HG02973 (cell line): ENCODE measurements at regions not wholly inside any gene's neighbourhood (a gene's known extent, or its start where the extent isn't known, plus 50 kb on each side); places are given as distances from the start of the nearest gene placed in this dataset.

Experiments
- ATAC-seq: cut with Tn5 transposase; IDR thresholded peaks from one replicate; pipeline ENCODE4 v1.9.1; 2021; ENCODE audit warnings: moderate library complexity; ENCODE audit not compliant: unreplicated experiment

DNA sequence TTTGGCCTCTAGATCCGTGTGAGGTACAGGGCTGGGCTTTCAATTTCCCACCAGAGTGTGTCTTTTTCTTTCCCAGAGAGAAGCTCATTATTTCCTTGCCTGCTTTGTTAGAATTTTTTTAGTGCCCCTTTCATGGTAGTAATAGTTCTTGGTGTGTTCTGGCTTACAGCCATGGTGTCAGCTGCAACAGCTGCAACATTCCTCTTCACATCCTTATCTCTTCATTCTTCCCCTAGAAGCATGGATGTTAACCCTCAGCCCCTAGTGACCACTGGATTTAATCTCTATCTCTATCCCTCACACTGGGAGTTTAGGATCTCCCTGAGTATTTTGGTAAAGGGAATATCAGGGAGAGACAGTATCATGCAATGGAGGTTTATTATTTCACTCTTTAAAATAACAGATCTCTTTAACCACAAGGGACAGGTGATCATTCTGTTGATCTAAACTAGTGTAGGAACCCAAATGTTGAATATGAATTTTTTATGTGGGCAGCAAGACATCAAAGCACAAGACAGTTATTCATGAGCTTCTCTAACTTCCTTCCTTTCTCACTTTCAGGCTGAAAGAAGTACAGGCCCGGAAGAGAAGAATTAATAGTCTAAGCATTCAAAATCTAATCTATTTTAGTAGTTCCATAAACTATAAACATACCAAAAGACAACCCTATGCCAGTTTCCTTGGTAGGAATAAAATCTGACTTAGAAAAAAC, 160.2 kb downstream of the FAM170A start:
- ATAC-seq = no peak

DNA sequence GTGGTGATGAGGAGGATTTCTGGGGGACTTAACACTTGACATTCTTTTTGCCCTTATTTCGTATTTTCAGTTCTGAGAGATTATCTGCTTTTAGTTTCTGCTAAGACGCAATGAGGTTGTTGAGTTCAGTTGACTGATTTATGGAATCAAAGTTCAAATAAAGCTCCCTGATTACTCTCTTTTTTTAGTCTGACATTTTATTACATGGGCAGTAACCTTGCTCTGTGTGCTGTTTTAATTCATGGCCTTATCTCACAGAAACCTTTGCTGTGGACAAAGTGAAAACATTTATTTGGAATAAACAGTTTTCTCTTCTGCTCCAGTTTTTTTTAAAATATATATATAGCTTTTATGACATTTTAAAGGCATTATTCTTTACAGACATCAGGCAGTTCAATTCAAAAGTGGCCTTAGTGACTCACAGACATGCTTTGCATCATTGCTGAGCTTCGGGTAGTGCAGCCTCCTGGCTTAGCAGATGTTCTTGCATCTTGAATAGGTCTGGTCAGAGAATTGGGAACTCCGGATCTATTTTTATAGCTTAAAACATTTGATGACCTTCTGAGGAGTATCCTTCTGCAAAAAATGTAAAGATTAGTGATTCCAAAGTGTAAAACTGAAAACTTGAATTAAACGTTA, 162.9 kb downstream of the FAM170A start:
- no peak for ATAC-seq

DNA sequence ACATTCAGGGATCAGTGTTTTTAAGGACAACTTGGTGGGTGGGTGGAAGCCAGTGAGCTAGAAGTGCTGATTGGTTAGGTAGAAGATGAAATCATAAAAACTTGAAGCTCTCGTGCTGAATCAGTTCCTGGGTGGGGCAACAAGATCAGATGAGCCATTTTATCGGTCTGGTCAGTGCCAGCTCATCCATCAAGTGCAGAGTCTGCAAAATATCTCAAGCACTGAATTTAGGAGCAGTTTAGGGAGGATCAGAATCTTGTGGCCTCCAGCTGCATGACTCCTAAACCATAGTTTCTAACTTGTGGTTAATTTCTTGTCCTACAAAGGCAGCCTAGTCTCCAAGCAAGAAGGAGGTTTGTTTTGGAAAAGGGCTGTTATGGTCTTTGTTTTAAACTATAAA, 166.4 kb downstream of the FAM170A start:
- no peak for ATAC-seq

DNA sequence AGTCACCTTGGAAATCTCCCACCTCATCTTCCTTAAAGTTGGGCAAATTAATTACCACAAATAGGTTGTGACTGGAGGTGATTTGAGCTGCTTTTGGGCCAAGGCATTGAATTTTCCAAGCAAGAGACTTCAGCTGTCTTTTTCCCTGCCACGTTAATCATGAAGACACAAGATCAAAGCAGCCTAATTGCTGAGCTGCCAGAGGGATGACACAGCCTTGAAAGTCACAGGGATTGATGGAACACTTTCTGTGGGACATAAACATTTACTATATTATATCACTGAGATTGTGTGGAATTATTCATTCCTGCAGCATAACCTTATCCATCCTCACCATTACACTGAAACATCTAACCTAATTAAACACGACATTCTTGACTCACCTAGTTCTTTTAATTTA, 172.2 kb downstream of the FAM170A start:
- no peak for ATAC-seq

DNA sequence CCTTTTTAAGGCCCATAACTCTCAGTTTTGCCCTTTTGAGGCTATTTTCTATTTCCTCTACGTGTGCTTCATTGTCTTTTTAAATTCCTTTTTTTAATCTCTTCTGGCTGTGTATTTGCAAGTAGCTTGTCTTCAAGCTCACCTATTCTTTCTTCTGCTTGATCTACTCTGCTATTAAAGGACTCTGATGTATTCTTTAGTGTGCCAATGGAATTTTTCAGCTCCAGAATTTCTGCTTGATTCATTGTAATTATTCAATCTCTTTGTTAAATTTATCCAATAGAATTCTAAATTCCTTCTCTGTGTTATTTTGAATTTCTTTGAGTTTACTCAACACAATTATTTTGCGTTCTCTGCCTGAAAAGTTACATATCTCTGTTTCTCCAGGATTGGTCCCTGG, 178.7 kb downstream of the FAM170A start:
- no peak for ATAC-seq

- ATAC-seq = no peak
Observed at GRCh38 chr5:119808474-119808873, 179.1 kb downstream of the FAM170A start.

DNA sequence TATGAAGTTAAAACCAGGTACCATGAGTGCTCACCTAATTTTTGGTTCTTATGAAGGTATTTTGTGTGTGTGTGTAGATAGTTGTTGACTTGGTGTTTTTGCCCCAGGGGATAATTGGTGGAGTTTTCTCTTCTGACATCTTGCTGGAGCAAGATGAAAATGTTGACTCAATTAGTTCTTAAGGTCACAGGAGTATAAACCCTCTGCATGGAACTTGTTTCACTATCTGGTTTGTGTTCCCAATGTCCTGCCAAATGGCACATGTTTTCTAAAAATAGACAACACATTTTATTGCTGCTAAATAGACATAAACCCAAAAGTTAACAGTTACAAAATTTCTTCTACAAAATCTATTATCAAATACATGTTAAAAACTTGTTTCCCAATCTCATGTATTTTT, 180.9 kb downstream of the FAM170A start:
- no peak for ATAC-seq

- ATAC-seq = no peak
Observed at GRCh38 chr5:119811458-119811857, 182.1 kb downstream of the FAM170A start.

- ATAC-seq = no peak
Observed at GRCh38 chr5:119814655-119815054, 185.3 kb downstream of the FAM170A start.

DNA sequence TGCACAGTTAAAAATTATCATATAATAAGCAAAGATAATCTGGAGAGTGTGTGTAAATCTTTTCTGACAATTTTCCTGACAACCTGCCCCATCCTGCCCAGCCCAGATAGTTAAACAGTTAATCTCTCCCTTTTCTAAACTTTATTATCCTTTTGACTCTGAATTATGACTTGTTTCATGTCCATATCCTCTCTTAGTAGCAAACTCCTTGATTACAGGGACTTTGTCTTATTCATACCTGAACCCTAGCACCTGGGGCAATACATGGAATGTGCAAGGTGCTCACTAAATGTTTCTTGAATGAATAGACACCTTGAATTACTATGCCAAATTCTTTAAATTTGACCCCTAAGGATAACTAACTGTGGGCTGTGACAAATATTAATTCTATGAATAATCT, 186.7 kb downstream of the FAM170A start:
- ATAC-seq = no peak

- ATAC-seq = no peak
Observed at GRCh38 chr5:119820016-119820415, 190.7 kb downstream of the FAM170A start.

- ATAC-seq = no peak
Observed at GRCh38 chr5:119820608-119821007, 191.2 kb downstream of the FAM170A start.

- no peak for ATAC-seq
Observed at GRCh38 chr5:119828541-119828940, 199.2 kb downstream of the FAM170A start.

GRCh38 chr5:119829341-119829740, 200.0 kb downstream of the FAM170A start:
- ATAC-seq = no peak

GRCh38 chr5:119833176-119833575, 203.8 kb downstream of the FAM170A start:
- no peak for ATAC-seq

GRCh38 chr5:119840175-119840574, 210.8 kb downstream of the FAM170A start:
- no peak for ATAC-seq

DNA sequence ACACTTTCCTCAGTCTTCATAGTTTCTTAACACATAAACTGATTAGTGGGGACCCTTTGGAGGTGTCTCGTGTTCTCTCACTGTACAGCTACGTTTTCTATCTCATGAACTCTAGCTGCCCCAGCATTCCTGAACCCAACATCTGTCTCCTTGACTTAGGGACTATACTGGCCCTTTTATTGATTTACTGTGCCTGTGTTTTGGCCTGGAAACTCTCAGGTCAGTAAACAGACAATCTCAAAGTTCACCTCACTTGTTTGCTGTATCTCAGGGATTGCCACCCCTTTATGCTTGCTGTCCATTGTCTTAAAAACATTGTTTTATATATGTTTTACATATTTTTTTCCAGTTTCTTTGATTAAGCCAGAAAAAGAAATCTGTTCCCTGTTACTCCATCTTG, 222.8 kb downstream of the FAM170A start:
- no peak for ATAC-seq

GRCh38 chr5:119860463-119860862, 231.1 kb downstream of the FAM170A start:
- no peak for ATAC-seq

- no peak for ATAC-seq
Observed at GRCh38 chr5:119862619-119863018, 233.3 kb downstream of the FAM170A start.

DNA sequence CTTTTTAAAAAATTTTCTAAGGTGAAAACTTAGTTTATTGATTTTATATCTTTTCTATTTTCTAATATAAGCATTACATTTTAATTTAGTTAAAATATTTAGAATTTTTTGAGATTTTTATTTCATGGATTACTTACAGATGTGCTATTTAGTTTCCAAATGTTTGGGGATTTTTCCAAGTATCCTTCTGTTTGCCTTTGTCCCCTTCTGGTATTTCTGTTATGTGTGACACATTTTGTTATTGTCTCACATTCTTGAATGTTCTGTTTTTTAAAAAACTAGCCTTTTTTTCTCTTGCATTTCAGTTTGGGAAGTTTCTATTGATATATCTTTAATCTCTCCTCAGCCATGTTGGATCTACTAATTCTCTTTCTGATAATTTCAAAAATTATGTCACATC, 234.9 kb downstream of the FAM170A start:
- no peak for ATAC-seq

DNA sequence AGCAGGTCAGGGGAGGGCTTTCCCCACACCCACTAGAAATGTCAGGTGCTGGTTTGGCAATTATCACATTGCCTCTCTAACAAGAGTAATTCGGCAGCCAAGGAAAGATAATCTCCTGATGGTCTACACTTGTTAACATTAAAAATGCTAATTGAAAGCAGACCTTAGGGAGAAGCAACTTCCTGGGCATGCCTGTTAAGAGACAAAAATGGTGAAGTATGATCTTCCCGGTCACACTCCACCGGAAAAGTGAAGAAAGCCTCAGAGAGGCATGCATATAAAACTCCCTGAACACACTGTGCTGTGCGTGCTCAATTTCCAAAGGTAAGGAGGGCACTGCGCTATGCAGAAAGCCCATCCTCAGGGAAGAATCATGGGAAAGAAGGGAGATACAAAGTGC, 244.3 kb downstream of the FAM170A start:
- ATAC-seq = no peak

DNA sequence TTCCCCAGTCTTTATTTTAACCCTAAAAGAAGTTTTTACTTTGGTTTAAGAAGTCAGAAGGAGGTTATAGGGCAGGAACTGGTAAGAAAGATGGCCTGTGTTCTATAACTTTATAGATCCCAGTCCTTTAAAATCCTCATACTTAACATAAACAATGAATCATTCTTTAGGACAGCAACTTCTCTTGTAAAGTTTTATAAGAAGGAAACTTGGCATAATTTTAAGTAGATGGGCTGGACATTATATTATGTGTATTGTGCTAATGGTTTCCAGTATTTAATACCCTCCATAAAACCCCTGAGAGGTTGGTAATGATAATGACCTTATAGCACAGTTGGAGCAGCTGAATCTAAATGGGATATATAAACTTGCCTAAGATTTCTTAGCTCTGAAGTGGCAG, 247.2 kb downstream of the FAM170A start:
- no peak for ATAC-seq

DNA sequence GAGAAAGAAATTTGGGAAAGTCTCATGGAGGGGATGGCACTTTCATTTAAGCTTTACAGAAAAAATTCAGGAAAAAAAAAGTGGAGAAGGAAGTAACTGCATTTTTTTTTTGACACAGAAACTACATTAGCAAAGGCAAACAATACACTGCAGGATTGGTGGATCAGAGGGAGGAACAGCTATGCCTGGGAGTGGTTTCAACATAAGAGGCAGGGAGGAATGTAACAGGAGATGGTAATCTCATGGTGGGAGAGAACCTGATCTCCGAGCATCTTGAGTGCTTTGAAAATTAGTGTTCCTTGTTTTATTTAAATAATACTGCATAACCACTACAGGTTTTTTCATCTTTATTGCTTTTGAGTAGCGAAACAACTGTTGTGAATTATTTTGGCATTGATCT, 249.4 kb downstream of the FAM170A start:
- no peak for ATAC-seq
